RWPE1 (cell line): ENCODE measurements at regions not wholly inside any gene's neighbourhood (a gene's known extent, or its start where the extent isn't known, plus 50 kb on each side); places are given as distances from the start of the nearest gene placed in this dataset.

Experiments
- CTCF ChIA-PET: fragments of 350-600 bp; sonication (Branson Sonifier 250); formaldehyde crosslinking; extraction: SDS; loops from one replicate; lab custom pipeline; 2021; lab: Yijun Ruan, JAX
- POLR2A ChIA-PET: fragments of 400-600 bp; formaldehyde crosslinking; extraction: SDS; loops from one replicate; lab custom pipeline; 2020; ENCODE audit warnings: antibody characterized with exemption; ENCODE audit not compliant: low non-redundant PET; lab: Yijun Ruan, JAX
- DNase-seq: peaks from one replicate; pipeline ENCODE4 v3.0.0; 2012; ENCODE audit warnings: low spot score
- H3K27ac ChIP-seq: fragments of 450-650 bp; 2 replicates; pipeline ENCODE4 v1.5.1; 2017
- TF ChIP-seq, protein P1 (sequence below): fragments of 450-650 bp; conservative IDR thresholded peaks from 2 replicates; pipeline ENCODE4 v1.5.1; 2017; ENCODE audit warnings: low read depth, mild to moderate bottlenecking

DNA sequence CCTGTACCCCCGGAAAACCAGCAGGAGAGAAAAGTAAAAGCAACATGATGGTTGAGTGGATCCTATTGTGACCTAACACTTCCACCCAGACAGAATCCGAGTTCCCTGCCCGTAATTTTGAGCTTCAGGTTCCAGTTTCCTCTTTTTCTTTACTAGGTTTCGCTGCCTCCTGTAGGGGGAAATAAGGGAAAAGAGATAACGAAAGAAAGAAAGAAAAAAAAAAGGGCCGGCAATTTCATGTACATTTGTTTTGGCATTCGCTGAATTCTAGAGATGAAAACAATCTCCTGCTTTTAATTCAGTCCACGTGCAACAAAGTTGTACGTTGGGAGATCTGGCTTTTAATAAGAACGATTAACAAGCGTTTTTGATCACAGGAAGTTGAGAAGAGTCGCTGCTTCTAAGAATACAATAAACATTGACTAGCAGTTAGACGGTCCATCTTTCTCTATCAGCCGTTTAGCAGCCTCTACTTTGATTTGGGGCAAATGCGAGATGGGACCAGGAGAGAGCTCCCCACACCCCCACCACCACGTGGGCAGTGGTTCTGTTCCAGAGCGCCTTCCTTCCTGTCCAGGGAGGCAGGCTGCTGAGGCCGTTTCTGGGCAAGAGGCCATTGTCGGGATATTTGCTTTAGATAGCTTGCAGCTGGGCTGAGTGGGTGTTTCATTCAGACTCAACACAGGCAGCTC lies 155.9 kb upstream of the RUNX1 start:
- no peak overlapping the region for H3K27ac ChIP-seq
- POLR2A ChIA-PET: no interaction called here
- TF ChIP-seq, protein P1, sequence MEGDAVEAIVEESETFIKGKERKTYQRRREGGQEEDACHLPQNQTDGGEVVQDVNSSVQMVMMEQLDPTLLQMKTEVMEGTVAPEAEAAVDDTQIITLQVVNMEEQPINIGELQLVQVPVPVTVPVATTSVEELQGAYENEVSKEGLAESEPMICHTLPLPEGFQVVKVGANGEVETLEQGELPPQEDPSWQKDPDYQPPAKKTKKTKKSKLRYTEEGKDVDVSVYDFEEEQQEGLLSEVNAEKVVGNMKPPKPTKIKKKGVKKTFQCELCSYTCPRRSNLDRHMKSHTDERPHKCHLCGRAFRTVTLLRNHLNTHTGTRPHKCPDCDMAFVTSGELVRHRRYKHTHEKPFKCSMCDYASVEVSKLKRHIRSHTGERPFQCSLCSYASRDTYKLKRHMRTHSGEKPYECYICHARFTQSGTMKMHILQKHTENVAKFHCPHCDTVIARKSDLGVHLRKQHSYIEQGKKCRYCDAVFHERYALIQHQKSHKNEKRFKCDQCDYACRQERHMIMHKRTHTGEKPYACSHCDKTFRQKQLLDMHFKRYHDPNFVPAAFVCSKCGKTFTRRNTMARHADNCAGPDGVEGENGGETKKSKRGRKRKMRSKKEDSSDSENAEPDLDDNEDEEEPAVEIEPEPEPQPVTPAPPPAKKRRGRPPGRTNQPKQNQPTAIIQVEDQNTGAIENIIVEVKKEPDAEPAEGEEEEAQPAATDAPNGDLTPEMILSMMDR: no peak
- CTCF ChIA-PET: interaction anchor here (0.6 kb wide), 1 partner anchor 226 kb away, joined by 3 read pairs; no protein-coding TSS in a partner anchor
- DNase-seq: no peak

DNA sequence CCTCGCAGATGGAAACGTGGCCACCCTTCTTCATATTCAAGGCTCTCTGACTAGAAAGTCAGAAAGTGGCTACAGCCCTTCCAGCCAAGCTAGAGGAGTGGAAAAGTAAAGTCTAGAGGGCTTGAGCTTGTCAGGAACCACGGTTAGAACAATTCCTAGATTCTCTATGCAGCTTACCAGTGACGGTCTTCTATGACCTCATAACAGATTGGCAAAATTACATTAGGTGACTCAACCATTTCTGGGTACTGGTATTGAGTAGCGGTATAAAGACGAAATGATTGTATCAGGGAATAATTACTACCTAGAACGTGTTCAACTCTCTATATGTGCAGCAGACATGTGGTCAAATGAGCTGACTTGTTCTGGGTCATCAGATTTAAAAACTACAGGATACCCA lies 155.0 kb upstream of the RUNX1 start:
- POLR2A ChIA-PET: no interaction called here
- no peak for DNase-seq
- CTCF ChIA-PET: no interaction called here
- no peak overlapping the region for H3K27ac ChIP-seq
- TF ChIP-seq, protein P1: no peak

DNA sequence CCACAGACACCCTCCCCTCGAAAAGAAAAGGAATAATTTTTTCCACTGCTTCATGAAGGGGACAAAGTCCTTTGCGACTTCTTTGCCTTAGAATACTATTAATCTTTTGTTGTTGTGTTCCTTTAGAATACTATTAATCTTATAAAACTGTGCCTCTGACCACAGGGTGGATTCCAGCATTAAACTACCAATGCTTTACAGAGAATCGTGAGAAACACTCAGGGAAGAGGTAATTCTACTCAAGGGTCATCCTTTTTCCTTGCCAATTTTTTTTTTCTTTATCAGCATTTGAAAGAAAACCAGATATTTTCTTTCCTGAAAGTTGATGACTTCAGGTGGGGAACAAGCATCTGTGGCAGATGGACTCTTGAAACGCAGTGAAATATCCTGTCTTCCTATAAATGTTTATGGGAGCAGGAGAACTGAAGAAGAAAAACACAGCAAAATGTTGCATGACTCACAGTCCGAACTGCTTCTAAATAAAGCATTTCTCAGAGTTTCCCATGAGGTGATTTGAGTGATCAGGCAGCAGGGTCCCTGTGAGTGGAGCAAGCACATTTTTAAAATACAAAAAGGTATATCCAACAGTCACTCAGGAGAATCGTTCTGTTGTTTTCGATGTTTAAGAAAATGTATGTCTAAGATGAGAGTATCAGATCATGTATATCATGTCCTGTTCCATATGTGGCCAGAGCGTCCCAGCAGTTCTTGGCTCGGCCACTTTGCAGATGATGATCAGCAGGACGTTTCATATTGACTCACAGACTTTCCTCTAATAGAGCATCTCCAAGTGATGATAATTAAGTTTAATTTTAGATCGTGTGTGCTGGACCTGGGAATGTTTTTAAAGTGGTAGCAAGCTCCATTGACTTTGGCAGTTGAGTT lies 154.2 kb upstream of the RUNX1 start:
- POLR2A ChIA-PET: no interaction called here
- CTCF ChIA-PET: no interaction called here
- TF ChIP-seq, protein P1: no peak
- no peak for DNase-seq
- H3K27ac ChIP-seq: no peak overlapping the region

DNA sequence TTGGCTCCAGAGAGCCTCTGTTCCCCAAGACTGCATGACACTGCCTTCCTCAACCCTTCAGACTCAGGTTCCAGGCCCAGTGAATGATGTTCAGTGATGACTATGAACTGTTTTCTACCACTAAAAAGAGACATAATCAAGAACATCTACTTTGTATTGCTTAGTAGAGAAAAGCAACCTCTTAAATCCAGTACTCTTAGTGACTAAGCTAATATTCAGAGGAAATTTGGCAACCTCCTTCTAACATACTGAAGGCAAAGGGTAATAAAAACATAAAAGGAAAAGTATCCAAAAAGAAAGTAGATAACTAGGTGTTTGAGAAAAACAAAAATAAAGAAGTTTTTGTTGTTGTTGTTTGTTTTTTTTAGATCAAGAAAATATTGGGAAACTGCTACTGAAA lies 153.3 kb upstream of the RUNX1 start:
- TF ChIP-seq, protein P1: no peak
- ChIA-PET CTCF (interaction anchor here (0.5 kb wide), 1 partner anchor 98 kb away, joined by 3 read pairs; no protein-coding TSS in a partner anchor), POLR2A (no interaction called here)
- DNase-seq: no peak
- no peak overlapping the region for H3K27ac ChIP-seq

DNA sequence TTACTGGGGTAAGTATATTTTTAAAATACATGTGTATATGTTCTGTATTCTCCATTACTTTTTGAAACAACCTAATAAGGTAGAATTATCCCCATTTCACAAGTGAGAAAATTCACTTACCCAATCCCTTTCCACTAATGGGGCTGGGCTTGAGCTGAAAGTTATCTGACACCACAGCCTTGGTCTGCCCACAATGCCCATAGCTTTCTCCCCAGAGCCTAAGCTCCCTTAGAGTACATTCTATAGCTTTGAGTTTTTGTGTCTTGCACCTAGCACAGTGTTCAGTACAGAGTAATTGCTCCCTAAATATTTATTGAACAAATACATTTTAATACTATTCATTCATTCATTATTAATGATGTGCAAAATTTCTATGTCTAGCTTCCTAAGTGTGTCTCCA lies 152.7 kb upstream of the RUNX1 start:
- DNase-seq: no peak
- no peak overlapping the region for H3K27ac ChIP-seq
- ChIA-PET CTCF (interaction anchor here (0.5 kb wide), 1 partner anchor 98 kb away, joined by 3 read pairs; no protein-coding TSS in a partner anchor), POLR2A (no interaction called here)
- TF ChIP-seq, protein P1: no peak

DNA sequence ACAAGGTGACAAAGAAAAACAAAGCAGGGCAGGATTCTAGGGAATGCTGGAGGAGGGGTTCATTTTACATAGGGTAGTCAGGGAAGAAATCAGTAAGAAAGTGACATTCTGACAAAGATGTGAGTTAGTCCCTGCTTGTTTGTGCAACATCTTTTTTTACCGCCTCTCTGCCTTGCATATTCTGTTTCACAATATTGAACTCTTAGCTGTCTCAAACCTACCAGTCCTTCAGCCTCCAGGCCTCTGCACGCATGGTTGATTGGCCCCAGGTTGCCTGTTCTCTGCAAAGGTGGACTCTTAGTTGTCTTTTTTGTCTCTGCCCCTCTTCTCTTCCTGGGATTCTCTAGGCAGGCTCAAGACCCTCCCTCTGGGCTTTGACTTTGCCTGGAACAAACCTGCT lies 152.2 kb upstream of the RUNX1 start:
- DNase-seq: no peak
- POLR2A ChIA-PET: no interaction called here

More for the DNA sequence above, 152.2 kb upstream of the RUNX1 start:
- CTCF ChIA-PET: no interaction called here
- H3K27ac ChIP-seq: no peak overlapping the region
- TF ChIP-seq, protein P1: no peak
